Fibroblast of skin of right biceps (primary cell): ENCODE measurements at regions not wholly inside any gene's neighbourhood (a gene's known extent, or its start where the extent isn't known, plus 50 kb on each side); places are given as distances from the start of the nearest gene placed in this dataset.

ENCODE experiments used
- DNase-seq: peaks from one replicate; pipeline ENCODE4 v3.0.0-alpha.2; 2013

DNA sequence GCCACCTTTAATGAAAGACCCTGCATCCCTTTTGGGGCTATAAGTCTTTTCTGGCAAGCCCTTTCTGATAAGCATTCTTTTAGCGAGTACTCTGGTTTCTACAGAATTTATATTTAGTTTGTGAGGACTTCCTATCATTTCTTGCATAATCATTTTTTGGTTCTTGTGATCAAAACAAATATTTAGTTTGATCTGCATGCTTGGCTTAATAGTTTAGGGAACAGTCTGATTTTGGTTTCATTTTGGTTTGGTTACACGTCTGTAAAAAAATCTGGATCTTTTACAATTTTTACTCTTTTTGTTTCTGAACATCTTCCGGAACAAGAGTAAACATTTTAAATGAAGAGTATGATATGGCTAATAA, 1074.4 kb downstream of the CDH9 start:
- DNase-seq: no peak

DNA sequence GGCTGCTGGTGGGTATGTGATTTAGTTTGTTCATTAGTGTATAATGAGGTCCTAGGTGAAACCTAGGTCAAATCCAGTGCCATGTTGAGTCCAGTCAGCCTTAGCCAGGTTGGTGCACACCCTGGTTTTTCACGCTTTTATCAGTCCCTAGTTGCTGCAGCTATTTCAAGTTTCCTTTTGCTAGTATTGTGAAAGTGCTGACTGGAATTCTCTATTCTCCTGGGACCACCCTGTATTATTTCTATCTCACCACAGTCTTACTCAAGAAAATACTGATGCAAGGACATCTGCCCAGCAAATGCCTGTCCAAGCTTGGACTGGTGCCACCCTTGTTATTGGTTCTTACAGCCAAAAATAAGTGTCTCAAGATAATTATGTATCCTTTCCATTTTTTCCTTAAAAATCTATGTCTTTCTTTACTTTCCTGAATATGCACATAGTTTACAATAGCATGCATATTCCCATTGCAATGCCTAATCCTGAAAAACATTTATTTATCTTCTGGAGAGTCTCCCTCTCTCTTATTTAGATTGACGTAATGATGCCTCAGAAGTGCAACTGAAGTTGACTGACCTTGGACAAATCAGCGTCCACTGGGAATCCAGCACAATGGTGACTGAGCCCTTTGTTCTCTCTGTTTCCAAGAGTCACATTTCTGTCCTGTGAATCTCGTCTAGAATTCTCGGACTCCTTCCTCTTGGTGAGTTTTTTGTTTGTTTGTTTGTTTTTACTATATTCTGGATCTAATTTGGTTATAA, 1075.0 kb downstream of the CDH9 start:
- no peak for DNase-seq

DNA sequence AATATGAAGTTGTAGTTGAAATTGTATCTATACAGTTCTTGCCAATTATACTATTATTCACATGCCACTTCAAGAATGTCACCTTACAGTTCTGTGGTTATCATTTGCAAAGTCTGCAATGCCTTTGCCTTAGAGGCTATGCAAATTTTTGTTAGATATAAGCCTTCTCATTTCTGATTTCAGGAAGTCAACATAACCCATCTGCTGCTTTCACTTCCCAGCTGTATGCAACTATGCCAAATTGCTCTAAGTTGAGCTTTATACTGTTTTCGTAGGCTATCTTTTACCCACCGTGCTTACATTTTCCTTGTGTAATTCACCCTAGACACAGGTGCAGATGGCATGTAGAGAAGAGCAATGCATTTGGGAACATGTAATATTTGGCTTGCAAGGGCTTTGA, 1083.0 kb downstream of the CDH9 start:
- DNase-seq: no peak

DNA sequence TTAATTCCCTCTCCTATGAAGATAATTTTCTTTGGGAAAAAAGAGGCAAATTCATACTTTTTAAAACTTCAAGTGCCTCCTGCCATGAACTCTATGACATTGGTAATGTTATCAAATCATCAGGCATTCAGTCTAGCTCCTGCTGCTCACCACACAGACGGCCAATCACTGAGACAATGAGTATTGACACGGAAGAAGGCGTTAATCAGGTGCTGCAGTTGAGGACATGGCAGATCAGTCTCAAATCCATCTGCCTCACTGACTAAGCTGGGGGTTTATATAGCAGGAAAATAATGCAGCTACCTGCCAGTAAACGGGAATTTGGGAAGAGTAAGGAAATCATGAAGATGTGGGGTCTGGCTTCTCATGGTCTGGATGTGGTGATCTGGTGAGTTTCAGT, 1087.7 kb downstream of the CDH9 start:
- no peak for DNase-seq

DNA sequence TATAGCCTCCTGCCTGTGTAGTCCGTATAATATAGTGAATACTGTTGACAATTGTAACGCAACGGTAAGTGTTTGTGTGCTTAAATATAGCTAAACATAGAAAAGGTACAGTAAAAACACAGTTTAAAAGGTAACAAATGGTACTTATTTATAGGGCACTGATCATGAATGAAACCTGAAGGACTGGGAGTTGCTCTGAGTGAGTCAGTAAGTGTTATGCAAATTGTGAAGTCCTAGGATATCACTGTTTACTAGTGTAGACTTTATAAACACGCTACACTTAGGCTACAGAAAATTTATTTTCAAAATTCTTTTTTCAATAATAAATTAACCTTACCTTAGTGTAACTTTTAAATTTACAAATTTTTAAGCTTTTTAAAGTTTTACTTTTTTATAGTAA, 1090.1 kb downstream of the CDH9 start:
- DNase-seq: no peak

DNA sequence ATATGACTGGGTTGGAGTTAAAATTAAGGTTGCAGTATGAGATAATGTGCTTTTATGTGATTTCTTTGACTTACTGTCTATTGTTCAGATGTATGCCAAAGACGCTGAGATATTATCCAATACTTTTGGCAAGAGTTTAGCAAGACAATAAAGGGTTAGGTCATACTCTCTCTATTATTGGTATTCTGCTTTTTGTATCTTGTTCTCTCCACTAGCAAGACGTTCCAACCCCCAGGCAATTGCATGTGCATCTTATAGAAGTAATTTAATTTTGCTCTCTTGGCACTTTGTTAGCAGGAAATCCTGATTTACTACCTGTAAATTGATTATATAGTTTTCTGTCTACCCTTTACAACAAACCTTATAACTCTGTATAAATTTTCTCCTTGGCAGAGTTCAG, 1093.6 kb downstream of the CDH9 start:
- DNase-seq: no peak

DNA sequence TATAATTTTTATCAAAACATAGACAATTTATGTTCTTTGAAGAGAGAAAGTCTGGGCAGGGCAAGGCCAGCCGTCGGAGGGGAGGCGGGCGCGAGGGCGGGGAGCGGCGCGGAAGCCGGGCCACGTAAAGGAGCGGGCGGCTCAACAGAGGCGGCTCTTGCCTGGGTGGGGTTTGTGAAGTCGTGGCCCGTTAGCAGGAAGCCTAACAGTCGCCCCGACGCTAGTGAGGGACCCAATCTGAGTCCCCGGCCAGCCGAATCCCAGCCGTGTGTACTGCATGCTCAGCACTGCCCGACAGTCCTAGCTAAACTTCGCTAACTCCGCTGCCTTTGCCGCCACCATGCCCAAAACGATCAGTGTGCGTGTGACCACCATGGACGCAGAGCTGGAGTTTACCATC, 1129.2 kb downstream of the CDH9 start:
- no peak for DNase-seq

DNA sequence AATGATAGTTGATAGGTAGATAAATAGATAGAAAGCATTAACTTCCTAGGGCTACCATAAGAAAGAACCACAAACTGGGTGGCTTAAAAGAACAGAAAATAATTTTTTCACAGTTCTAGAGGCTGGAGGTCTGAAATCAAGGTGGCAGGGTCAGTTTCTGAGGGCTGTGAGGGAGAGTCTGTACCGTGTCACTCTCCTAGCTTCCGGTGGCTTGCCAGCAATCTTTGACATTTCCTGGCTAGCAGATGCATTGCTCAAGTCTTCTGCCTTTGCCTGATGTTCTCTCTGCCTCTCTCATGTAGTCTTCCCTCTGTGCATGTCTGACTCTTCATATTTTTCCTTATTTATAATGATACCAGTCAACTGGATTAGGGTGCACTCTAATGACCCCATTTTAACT, 1132.7 kb downstream of the CDH9 start:
- DNase-seq: no peak

DNA sequence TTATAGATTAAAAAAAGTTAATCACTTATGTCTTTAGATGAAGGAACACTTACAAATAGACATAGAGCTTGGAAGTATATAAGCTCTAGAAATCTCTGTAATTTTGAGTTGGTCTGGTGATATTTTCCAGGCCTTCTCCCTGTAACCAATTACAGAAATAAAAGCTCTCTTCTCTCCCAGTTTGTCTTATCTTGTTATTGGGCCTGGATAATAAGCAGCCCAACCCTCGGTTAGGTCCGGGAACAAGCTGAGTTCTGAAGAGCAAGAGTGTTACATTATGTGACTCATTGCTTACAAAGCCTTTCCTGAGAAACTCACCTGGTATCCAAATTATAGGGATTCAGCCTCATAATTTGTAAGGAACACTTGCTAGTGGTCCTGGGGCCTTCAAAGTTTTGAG, 1146.2 kb downstream of the CDH9 start:
- DNase-seq: no peak

DNA sequence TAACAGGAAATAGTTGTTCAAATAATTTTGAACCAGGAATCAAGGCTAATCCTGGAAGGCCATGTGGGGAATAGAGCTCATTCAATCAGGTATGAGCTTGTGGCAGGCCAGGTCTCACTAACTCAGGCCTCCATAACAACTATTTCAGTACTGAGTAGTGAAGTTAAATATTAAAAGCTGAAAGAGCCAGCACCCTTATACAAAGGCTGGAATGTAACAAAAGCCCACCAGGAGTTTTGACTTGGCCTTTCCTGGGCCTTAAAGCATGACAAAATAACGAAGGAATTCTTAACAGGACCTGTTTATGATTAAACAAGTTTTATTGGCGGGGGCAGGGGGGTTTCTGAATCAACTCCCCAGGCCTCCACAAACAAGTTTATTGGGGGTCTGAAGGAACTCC, 1146.7 kb downstream of the CDH9 start:
- DNase-seq: no peak

DNA sequence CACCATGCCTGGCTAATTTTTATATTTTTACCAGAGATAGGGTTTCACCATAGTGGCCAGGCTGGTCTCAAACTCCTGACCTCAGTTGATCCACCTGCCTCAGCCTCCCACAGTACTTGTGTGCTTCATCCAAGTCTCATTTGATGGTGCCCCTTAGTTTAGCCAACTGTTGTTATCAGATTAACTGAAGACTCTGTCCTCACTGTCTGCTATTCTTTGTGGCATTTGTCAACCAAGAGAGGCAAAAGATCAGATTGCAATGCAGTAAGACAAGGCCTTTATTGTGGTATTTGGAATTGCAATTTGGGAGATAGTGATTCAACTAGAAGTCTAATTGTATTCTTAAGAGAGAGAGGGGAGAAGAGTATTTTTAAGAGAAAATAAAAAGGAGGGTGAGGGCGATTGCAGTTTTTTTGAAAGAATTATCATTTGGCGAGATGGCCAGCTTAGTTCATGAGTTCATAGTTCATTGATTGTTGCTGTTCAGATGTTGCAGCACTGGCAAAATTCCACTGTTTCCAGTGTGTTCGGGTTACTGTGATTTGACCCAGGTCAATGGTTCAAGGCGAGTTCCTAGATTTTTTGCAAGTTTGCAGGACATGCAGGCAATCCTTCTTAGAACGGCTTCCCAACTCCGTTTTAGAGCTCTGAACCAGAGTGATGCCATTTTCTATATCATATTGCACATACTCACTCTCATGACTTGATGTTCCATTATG, 1156.9 kb downstream of the CDH9 start:
- no peak for DNase-seq

DNA sequence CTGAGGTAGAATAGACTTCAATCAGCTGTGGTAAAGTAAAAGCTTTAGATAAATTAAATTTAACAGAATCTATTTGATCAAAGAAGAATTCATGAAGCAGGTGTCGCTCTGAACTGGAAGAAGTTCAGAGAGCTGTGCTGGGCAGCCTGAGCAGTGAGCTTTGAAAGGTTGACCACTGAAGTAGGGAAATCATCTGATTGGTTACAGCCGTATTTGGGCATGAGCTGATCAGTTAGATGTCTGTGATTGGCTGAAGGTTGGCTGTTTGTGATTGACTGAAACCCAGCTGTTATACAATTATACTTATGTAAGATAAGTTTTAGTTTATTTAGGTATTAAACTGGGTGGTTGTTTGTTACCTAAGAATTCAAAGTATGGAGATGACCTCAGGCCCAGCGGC, 1174.6 kb downstream of the CDH9 start:
- no peak for DNase-seq

DNA sequence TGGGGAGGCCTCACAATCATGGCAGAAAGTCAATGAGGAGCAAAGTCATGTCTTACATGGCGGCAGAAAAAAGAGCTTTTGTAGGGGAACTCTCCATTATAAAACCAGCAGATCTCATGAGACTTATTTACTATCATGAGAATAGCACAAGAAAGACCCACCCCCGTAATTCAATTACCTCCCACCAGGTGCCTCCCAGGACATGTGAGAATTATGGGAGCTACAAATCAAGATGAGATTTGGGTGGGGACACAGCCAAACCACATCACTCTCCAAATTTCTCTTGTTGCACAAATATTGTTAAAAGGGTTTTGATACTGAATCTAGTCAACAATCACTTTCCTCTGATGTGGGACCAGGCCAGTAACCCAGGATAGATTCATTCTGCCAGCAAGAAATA, 1176.1 kb downstream of the CDH9 start:
- no peak for DNase-seq

DNA sequence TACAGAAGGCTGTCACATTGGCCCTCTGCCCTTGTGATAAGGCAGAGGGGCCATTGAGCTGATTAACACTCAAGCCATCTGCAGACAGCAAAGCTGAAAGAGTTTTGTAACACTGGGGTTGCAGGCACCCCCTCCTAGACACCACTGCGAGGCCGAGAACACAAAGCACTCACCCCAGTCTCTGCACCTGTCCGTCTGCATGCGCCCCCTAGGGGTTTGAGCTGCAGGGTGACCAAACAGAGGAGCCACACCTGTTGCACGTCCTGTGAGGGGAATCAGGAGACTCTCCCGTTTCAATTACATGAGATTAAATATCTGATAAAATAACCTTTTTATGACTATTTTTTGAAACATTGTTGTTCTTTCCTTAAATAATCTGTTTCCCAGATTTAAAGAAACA, 1180.4 kb downstream of the CDH9 start:
- no peak for DNase-seq

DNA sequence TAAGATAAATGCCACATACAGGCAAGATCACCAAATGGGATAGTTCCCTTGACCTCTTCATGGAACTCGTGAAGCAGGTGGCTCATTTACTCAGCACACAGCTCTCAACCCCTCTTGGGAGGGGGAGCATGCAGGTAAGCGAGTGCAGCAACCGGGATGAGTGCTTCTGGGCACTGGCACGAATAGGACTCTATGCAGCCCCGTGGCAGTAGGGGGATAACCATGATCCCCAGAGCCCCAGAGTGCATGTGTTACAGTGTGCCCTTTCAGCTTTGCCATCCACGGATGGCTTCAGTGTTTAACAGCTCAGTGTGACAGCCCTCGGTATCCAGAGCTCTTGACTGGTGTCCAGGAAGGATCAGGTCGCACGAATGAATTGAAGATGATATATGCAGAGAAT, 1187.1 kb downstream of the CDH9 start:
- no peak for DNase-seq

DNA sequence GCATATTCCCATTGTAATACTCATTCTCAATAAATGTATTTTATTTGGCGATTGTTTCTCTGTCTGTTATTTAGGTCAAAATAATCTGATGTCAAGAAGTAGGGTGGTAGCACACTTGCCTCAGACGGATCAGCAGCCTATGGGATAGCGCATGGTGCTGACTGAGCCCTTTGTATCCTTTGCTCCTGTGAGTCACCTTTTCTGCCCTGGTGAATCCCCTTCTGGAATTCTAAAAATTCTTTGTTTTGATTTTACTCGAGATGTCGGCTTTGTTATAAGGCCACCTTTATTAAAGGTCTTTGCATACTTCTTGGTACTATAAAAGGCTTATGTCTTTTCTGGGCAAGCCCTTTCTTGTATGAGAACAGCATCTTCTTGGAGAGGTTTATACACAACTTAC, 1187.8 kb downstream of the CDH9 start:
- DNase-seq: no peak

DNA sequence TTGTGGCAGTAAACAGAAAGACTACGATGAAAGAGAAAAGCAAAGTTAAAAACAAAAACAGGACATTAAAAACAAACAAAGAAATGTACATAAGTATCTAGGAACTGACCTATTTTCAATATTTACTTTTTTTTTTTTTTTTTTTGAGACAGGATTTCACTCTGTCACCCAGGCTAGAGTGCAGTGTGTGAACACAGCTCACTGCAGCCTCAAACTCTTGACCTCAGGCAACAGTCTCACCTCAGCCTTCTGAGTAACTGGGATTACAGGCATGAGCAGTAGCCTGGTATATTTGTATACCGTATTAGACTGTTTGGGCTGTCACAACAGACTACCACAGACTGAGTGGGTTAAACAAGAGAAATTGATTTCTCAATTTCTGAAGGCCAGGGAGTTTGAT, 1189.1 kb downstream of the CDH9 start:
- no peak for DNase-seq

DNA sequence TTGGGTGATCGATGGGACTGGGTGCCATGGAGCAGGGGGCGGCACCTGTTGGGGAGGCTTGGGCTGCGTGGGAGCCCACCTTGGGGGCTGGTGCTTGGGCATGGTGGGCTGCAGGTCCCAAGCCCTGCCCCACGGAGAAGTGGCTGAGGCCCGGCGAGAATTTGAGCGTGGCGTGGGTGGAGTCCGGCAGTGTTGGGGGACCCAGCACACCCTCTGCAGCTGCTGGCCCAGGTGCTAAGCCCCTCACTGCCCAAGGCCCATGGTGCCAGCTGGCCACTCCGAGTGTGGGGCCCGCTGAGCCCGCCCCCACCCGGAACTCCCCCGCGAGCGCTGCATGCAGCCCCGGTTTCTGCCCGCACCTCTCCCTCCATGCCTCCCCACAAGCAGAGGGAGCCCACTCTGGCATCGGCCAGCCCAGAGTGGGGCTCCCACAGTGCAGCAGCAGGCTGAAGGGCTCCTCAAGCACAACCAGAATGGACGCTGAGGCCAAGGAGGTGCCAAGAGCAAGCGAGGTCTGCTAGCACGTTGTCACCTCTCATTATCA, 1178.6 kb upstream of the CDH10 start:
- no peak for DNase-seq
